PC-9 (cell line): ENCODE measurements at regions not wholly inside any gene's neighbourhood (a gene's known extent, or its start where the extent isn't known, plus 50 kb on each side); places are given as distances from the start of the nearest gene placed in this dataset.
"Not testable (repeated sequence)": the region's sequence is repeated elsewhere in the genome, so short reads cannot be mapped to it uniquely, and the experiment has no call there.

Source experiments
- BruUV-seq: library from RNA; stranded (reverse); fragments of 400-500 nt; replicated peaks from 2 replicates; lab custom pipeline; 2021; lab: Mats Ljungman, UMichigan
- CTCF ChIA-PET: fragments of 300-600 bp; sonication (Branson Sonifier 250); formaldehyde crosslinking; loops from one replicate; lab custom pipeline; 2022; ENCODE audit warnings: antibody characterized with exemption; lab: Charles Lee
- POLR2A ChIA-PET: fragments of 300-600 bp; sonication (Branson Sonifier 250); formaldehyde crosslinking; loops from one replicate; lab custom pipeline; 2022; ENCODE audit warnings: antibody characterized with exemption; ENCODE audit not compliant: unreplicated experiment; lab: Charles Lee
- DNase-seq, 2 experiments: peaks; one replicate each; pipeline versions ENCODE4 v3.0.0 to v3.0.0-alpha.2; 2015 to 2022; ENCODE audit warnings: mixed read lengths in 1 of 2
- H2AFZ ChIP-seq: fragments of 200-600 bp; sonication (generic); 2 replicates; pipeline ENCODE4 v1.8.1; 2017; ENCODE audit warnings: antibody characterized with exemption
- H3F3A ChIP-seq: fragments of 200-600 bp; sonication (generic); 2 replicates; pipeline ENCODE4 v1.8.1; 2017; ENCODE audit warnings: antibody characterized with exemption, mild to moderate bottlenecking, low read depth; ENCODE audit not compliant: insufficient read depth
- H3K27ac ChIP-seq: fragments of 200-600 bp; sonication (generic); 2 replicates; pipeline ENCODE4 v1.6.1; 2016; ENCODE audit warnings: mixed run types
- H3K27me3 ChIP-seq: fragments of 200-600 bp; sonication (generic); 2 replicates; pipeline ENCODE4 v1.6.1; 2016; ENCODE audit warnings: low read depth, mixed run types; ENCODE audit not compliant: insufficient read depth
- H3K36me3 ChIP-seq: fragments of 200-600 bp; sonication (generic); 2 replicates; pipeline ENCODE4 v1.6.1; 2016; ENCODE audit warnings: low read depth, mixed run types
- H3K4me1 ChIP-seq: fragments of 200-600 bp; sonication (generic); replicated peaks from 2 replicates; pipeline ENCODE4 v1.6.1; 2016; ENCODE audit warnings: mixed run types; ENCODE audit not compliant: insufficient read depth
- H3K4me2 ChIP-seq: fragments of 200-600 bp; sonication (generic); 2 replicates; pipeline ENCODE4 v1.6.1; 2017; ENCODE audit warnings: mixed run types
- H3K4me3 ChIP-seq: fragments of 200-600 bp; sonication (generic); 2 replicates; pipeline ENCODE4 v1.6.1; 2016; ENCODE audit warnings: mixed run types
- H3K79me2 ChIP-seq: fragments of 200-600 bp; sonication (generic); 2 replicates; pipeline ENCODE4 v1.6.1; 2017; ENCODE audit warnings: low read depth, mixed run types
- H3K9me2 ChIP-seq: fragments of 200-600 bp; sonication (generic); 2 replicates; pipeline ENCODE4 v1.8.1; 2017; ENCODE audit warnings: mild to moderate bottlenecking; ENCODE audit not compliant: insufficient read depth
- H3K9me3 ChIP-seq: fragments of 200-600 bp; sonication (generic); 2 replicates; pipeline ENCODE4 v1.8.1; 2016; ENCODE audit warnings: low read depth; ENCODE audit not compliant: insufficient read depth
- H4K20me1 ChIP-seq: fragments of 200-600 bp; sonication (generic); 2 replicates; pipeline ENCODE4 v1.8.1; 2017; ENCODE audit not compliant: insufficient read depth
- intact Hi-C: fragments of 100-400 bp; cut with micrococcal nuclease; formaldehyde crosslinking; loops from one replicate; pipeline ENCODE4 v1.10.0; 2022; ENCODE audit not compliant: unreplicated experiment

- intact Hi-C loops, H3F3A ChIP-seq, H3K4me3 ChIP-seq, H2AFZ ChIP-seq, H4K20me1 ChIP-seq, H3K9me2 ChIP-seq, DNase-seq, CTCF ChIA-PET, H3K36me3 ChIP-seq, H3K79me2 ChIP-seq, H3K4me2 ChIP-seq, POLR2A ChIA-PET, H3K27ac ChIP-seq, H3K9me3 ChIP-seq, H3K27me3 ChIP-seq: not testable (repeated sequence)
- TSS peak; percentile 9 for BruUV-seq
- H3K4me1 ChIP-seq: peaks cover 13% of the 10 kb centered on the region; the same call in 1 of the 2 replicates
Measured at GRCh38 chr17:64794548-64795274, 124.6 kb downstream of the LRRC37A3 start.

- H3K36me3 ChIP-seq, H3K4me2 ChIP-seq, H2AFZ ChIP-seq, H3F3A ChIP-seq, CTCF ChIA-PET, H3K9me3 ChIP-seq, H4K20me1 ChIP-seq, POLR2A ChIA-PET, H3K4me3 ChIP-seq, intact Hi-C loops, BruUV-seq, DNase-seq, H3K79me2 ChIP-seq, H3K9me2 ChIP-seq, H3K27me3 ChIP-seq: not testable (repeated sequence)
- H3K27ac ChIP-seq: peak overlapping the region; percentile 34; the same call in 1 of the 2 replicates
- peaks cover 13% of the 10 kb centered on the region; the same call in 1 of the 2 replicates for H3K4me1 ChIP-seq
Measured at GRCh38 chr17:64794113-64794512, 125.2 kb downstream of the LRRC37A3 start.

- DNase-seq: peak; percentile 51 to 66
- intact Hi-C loops, H3K9me3 ChIP-seq, H3K79me2 ChIP-seq, H3K9me2 ChIP-seq, H3K36me3 ChIP-seq, H3K4me3 ChIP-seq, H3K27me3 ChIP-seq, H4K20me1 ChIP-seq, H2AFZ ChIP-seq, H3F3A ChIP-seq: not testable (repeated sequence)
- Histone ChIP-seq H3K27ac (peak overlapping the region; percentile 10), H3K4me2 (peak overlapping the region; percentile 5), H3K4me1 (peaks cover 13% of the 10 kb centered on the region; the same call in 1 of the 2 replicates)
- ChIA-PET CTCF (interaction anchor here (1.1 kb wide), 1 partner anchor 16 kb away, joined by 3 read pairs; no protein-coding TSS in a partner anchor), POLR2A (interaction anchor here (0.6 kb wide), 1 partner anchor 28 kb away, joined by 3 read pairs; no protein-coding TSS in a partner anchor)
- TSS peak; percentile 34 for BruUV-seq
Measured at GRCh38 chr17:64792793-64793575, 126.3 kb downstream of the LRRC37A3 start.

- H2AFZ ChIP-seq, H3K9me3 ChIP-seq, H3K79me2 ChIP-seq, BruUV-seq, intact Hi-C loops, CTCF ChIA-PET, H3K9me2 ChIP-seq, H3K27me3 ChIP-seq, H3K4me2 ChIP-seq, DNase-seq, POLR2A ChIA-PET, H4K20me1 ChIP-seq, H3K27ac ChIP-seq, H3K4me3 ChIP-seq, H3K36me3 ChIP-seq, H3F3A ChIP-seq: not testable (repeated sequence)
- peaks cover 13% of the 10 kb centered on the region; the same call in 1 of the 2 replicates for H3K4me1 ChIP-seq
Measured at GRCh38 chr17:64792276-64792675, 127.0 kb downstream of the LRRC37A3 start.

- POLR2A ChIA-PET, intact Hi-C loops, H3K4me3 ChIP-seq, H3K4me2 ChIP-seq, H3K9me2 ChIP-seq, H3K36me3 ChIP-seq, H2AFZ ChIP-seq, H4K20me1 ChIP-seq, H3K9me3 ChIP-seq, H3K27ac ChIP-seq, H3K27me3 ChIP-seq, H3F3A ChIP-seq, H3K79me2 ChIP-seq, CTCF ChIA-PET, DNase-seq, BruUV-seq: not testable (repeated sequence)
- peaks cover 13% of the 10 kb centered on the region; the same call in 1 of the 2 replicates for H3K4me1 ChIP-seq
Measured at GRCh38 chr17:64791691-64792090, 127.6 kb downstream of the LRRC37A3 start.

GRCh38 chr17:64791226-64791625 lies 128.1 kb downstream of the LRRC37A3 start:
- H3K27me3 ChIP-seq, H3K9me2 ChIP-seq, H3K36me3 ChIP-seq, H3K27ac ChIP-seq, H3K4me3 ChIP-seq, POLR2A ChIA-PET, H3K9me3 ChIP-seq, H3F3A ChIP-seq, DNase-seq, intact Hi-C loops, H3K79me2 ChIP-seq, H2AFZ ChIP-seq, H3K4me2 ChIP-seq, H4K20me1 ChIP-seq, CTCF ChIA-PET, BruUV-seq: not testable (repeated sequence)
- H3K4me1 ChIP-seq: peaks cover 13% of the 10 kb centered on the region; the same call in 1 of the 2 replicates

GRCh38 chr17:64790690-64791089 lies 128.6 kb upstream of the SMURF2 start:
- H3K36me3 ChIP-seq, intact Hi-C loops, POLR2A ChIA-PET, H3K79me2 ChIP-seq, H3K27me3 ChIP-seq, CTCF ChIA-PET, BruUV-seq, H3K4me2 ChIP-seq, H3K27ac ChIP-seq, H2AFZ ChIP-seq, H3K4me3 ChIP-seq, H3K9me3 ChIP-seq, H3K9me2 ChIP-seq, DNase-seq, H4K20me1 ChIP-seq: not testable (repeated sequence)
- Histone ChIP-seq H3F3A (peaks cover 12% of the 10 kb centered on the region; the same call in 1 of the 2 replicates), H3K4me1 (peaks cover 13% of the 10 kb centered on the region; the same call in 1 of the 2 replicates)
